OCI-LY1 (cell line): ENCODE measurements at regions not wholly inside any gene's neighbourhood (a gene's known extent, or its start where the extent isn't known, plus 50 kb on each side); places are given as distances from the start of the nearest gene placed in this dataset.

ENCODE experiments used
- H2AFZ ChIP-seq: fragments of 200-600 bp; sonication (generic), shearing (Covaris generic); 2 replicates; pipeline ENCODE4 v1.6.0; 2014; ENCODE audit warnings: antibody characterized with exemption, mild to moderate bottlenecking, low read length
- H3F3A ChIP-seq: fragments of 200-600 bp; sonication (generic), shearing (Covaris generic); 2 replicates; pipeline ENCODE4 v1.6.0; 2014; ENCODE audit warnings: mild to moderate bottlenecking, antibody characterized with exemption, low read length, moderate library complexity; ENCODE audit not compliant: insufficient read depth
- H3K27ac ChIP-seq: fragments of 200-600 bp; sonication (generic); 2 replicates; pipeline ENCODE4 v1.5.1; 2014; ENCODE audit warnings: low read length, mixed run types, mild to moderate bottlenecking, low read depth; ENCODE audit not compliant: poor library complexity, severe bottlenecking
- H3K27me3 ChIP-seq: fragments of 200-600 bp; sonication (generic); 2 replicates; pipeline ENCODE4 v1.6.0; 2014; ENCODE audit warnings: antibody characterized with exemption, mild to moderate bottlenecking, low read length, moderate library complexity; ENCODE audit not compliant: insufficient read depth
- H3K36me3 ChIP-seq: fragments of 200-600 bp; sonication (generic); 2 replicates; pipeline ENCODE4 v1.6.1; 2014; ENCODE audit warnings: mild to moderate bottlenecking, antibody characterized with exemption, low read length, moderate library complexity, mixed read lengths; ENCODE audit not compliant: insufficient read depth
- H3K4me1 ChIP-seq: fragments of 200-600 bp; sonication (generic); 2 replicates; pipeline ENCODE4 v1.5.1; 2014; ENCODE audit warnings: mild to moderate bottlenecking, low read length, moderate library complexity; ENCODE audit not compliant: insufficient read depth, severe bottlenecking
- H3K4me2 ChIP-seq: fragments of 200-600 bp; sonication (generic), shearing (Covaris generic); 2 replicates; pipeline ENCODE4 v1.6.1; 2014; ENCODE audit warnings: low read length
- H3K4me3 ChIP-seq: fragments of 200-600 bp; sonication (generic); 2 replicates; pipeline ENCODE4 v1.5.1; 2014; ENCODE audit warnings: low read length, low read depth, mild to moderate bottlenecking, mixed read lengths; ENCODE audit not compliant: poor library complexity, severe bottlenecking
- H3K79me2 ChIP-seq: fragments of 200-600 bp; shearing (Covaris generic); 2 replicates; pipeline ENCODE4 v1.6.1; 2016; ENCODE audit warnings: mixed run types, low read length, mixed read lengths; ENCODE audit not compliant: insufficient read depth
- H3K9ac ChIP-seq: fragments of 200-600 bp; sonication (generic), shearing (Covaris generic); 2 replicates; pipeline ENCODE4 v1.6.1; 2014; ENCODE audit warnings: mild to moderate bottlenecking, low read length, mixed read lengths
- H3K9me2 ChIP-seq: fragments of 200-600 bp; sonication (generic), shearing (Covaris generic); 2 replicates; pipeline ENCODE4 v1.6.1; 2014; ENCODE audit warnings: low read depth, mild to moderate bottlenecking, low read length, mixed read lengths
- H3K9me3 ChIP-seq: fragments of 200-600 bp; shearing (Covaris generic); 2 replicates; pipeline ENCODE4 v1.6.1; 2014; ENCODE audit warnings: low read length, mixed read lengths
- H4K20me1 ChIP-seq: fragments of 200-600 bp; sonication (generic), shearing (Covaris generic); 2 replicates; pipeline ENCODE4 v1.6.0; 2016; ENCODE audit warnings: mild to moderate bottlenecking, low read length; ENCODE audit not compliant: insufficient read depth
- CTCF ChIP-seq: fragments of 200-600 bp; sonication (generic), shearing (Covaris generic); IDR thresholded peaks from 2 replicates; pipeline ENCODE4 v1.5.1; 2017; ENCODE audit warnings: mild to moderate bottlenecking, antibody characterized with exemption, low read length, moderate library complexity, mixed read lengths
- EZH2 ChIP-seq: fragments of 200-600 bp; sonication (generic), shearing (Covaris generic); IDR thresholded peaks from 2 replicates; pipeline ENCODE4 v1.8.0; 2017; ENCODE audit warnings: borderline replicate concordance, mixed run types, mild to moderate bottlenecking, antibody characterized with exemption, low read length, moderate library complexity, mixed read lengths

GRCh38 chr6:168825226-168826077, 384.5 kb downstream of the SMOC2 start:
- H3K4me1 ChIP-seq, result no peaks in the 10 kb centered on the region
- no peaks in the 10 kb centered on the region for H3K9me3 ChIP-seq
- no peaks in the 10 kb centered on the region for H3K9me2 ChIP-seq
- H3K4me3 ChIP-seq, result no peak overlapping the region
- H3K79me2 ChIP-seq, result no peaks in the 10 kb centered on the region
- H4K20me1 ChIP-seq, result no peaks in the 10 kb centered on the region
- no peak overlapping the region for H3K4me2 ChIP-seq
- no peaks in the 10 kb centered on the region for H3F3A ChIP-seq
- no peaks in the 10 kb centered on the region for H3K36me3 ChIP-seq
- H3K27ac ChIP-seq, result no peak overlapping the region
- TF ChIP-seq CTCF (no peak), EZH2 (no peak)
- H2AFZ ChIP-seq, result no peak overlapping the region
- no peaks in the 10 kb centered on the region; the same call in 1 of the 2 replicates for H3K27me3 ChIP-seq
- no peak overlapping the region for H3K9ac ChIP-seq

GRCh38 chr6:168823397-168824212, 382.6 kb downstream of the SMOC2 start:
- TF ChIP-seq EZH2 (no peak), CTCF (no peak)
- Histone ChIP-seq H3K9me3 (no peaks in the 10 kb centered on the region), H2AFZ (no peak overlapping the region), H3K9me2 (no peaks in the 10 kb centered on the region), H3K4me3 (no peak overlapping the region), H3K36me3 (no peaks in the 10 kb centered on the region), H3K79me2 (no peaks in the 10 kb centered on the region), H3K9ac (no peak overlapping the region), H3K4me2 (no peak overlapping the region), H3K4me1 (no peaks in the 10 kb centered on the region), H4K20me1 (no peaks in the 10 kb centered on the region), H3K27me3 (no peaks in the 10 kb centered on the region; the same call in 1 of the 2 replicates), H3K27ac (no peak overlapping the region), H3F3A (no peaks in the 10 kb centered on the region)

GRCh38 chr6:168822376-168822775, 381.4 kb downstream of the SMOC2 start:
- Histone ChIP-seq H3K4me2 (no peak overlapping the region), H3F3A (no peaks in the 10 kb centered on the region), H2AFZ (no peak overlapping the region), H3K36me3 (no peaks in the 10 kb centered on the region), H3K27ac (no peak overlapping the region), H3K4me3 (no peak overlapping the region), H3K9ac (no peak overlapping the region), H3K79me2 (no peaks in the 10 kb centered on the region), H3K9me3 (no peaks in the 10 kb centered on the region), H4K20me1 (no peaks in the 10 kb centered on the region), H3K27me3 (no peaks in the 10 kb centered on the region; the same call in 1 of the 2 replicates), H3K4me1 (no peaks in the 10 kb centered on the region), H3K9me2 (no peaks in the 10 kb centered on the region)
- TF ChIP-seq CTCF (no peak), EZH2 (no peak)
